DOHH2 (cell line): ENCODE measurements at regions not wholly inside any gene's neighbourhood (a gene's known extent, or its start where the extent isn't known, plus 50 kb on each side); places are given as distances from the start of the nearest gene placed in this dataset.

ENCODE experiments used
- H3F3A ChIP-seq: fragments of 200-600 bp; sonication (generic), shearing (Covaris generic); 2 replicates; pipeline ENCODE4 v1.6.0; 2016; ENCODE audit warnings: antibody characterized with exemption, mild to moderate bottlenecking; ENCODE audit not compliant: control insufficient read depth, insufficient read depth
- H3K27ac ChIP-seq: fragments of 200-600 bp; sonication (generic); 2 replicates; pipeline ENCODE4 v1.5.1; 2014; ENCODE audit warnings: low read depth, mild to moderate bottlenecking, low read length, moderate library complexity
- H3K27me3 ChIP-seq: fragments of 200-600 bp; sonication (generic); 2 replicates; pipeline ENCODE4 v1.6.1; 2014; ENCODE audit warnings: mild to moderate bottlenecking, low read length, mixed read lengths; ENCODE audit not compliant: control insufficient read depth
- H3K36me3 ChIP-seq: fragments of 200-600 bp; sonication (generic); 2 replicates; pipeline ENCODE4 v1.6.1; 2014; ENCODE audit warnings: mild to moderate bottlenecking, low read length, moderate library complexity, mixed read lengths; ENCODE audit not compliant: control insufficient read depth
- H3K4me1 ChIP-seq: fragments of 200-600 bp; sonication (generic); 2 replicates; pipeline ENCODE4 v1.6.1; 2014; ENCODE audit warnings: mild to moderate bottlenecking, low read length, mixed read lengths; ENCODE audit not compliant: control insufficient read depth
- H3K4me2 ChIP-seq: fragments of 200-600 bp; sonication (generic); 2 replicates; pipeline ENCODE4 v1.6.0; 2014; ENCODE audit warnings: mild to moderate bottlenecking, low read length, moderate library complexity
- H3K4me3 ChIP-seq: fragments of 200-600 bp; sonication (generic); 2 replicates; pipeline ENCODE4 v1.5.1; 2014; ENCODE audit warnings: mild to moderate bottlenecking, low read length, mixed read lengths
- H3K79me2 ChIP-seq: fragments of 200-600 bp; sonication (generic); 2 replicates; pipeline ENCODE4 v1.6.1; 2014; ENCODE audit warnings: mild to moderate bottlenecking, low read length, mixed read lengths; ENCODE audit not compliant: control insufficient read depth
- H3K9me2 ChIP-seq: fragments of 200-600 bp; sonication (generic); replicated peaks from 2 replicates; pipeline ENCODE4 v1.6.1; 2014; ENCODE audit warnings: mild to moderate bottlenecking, low read length, mixed read lengths; ENCODE audit not compliant: control insufficient read depth
- H3K9me3 ChIP-seq: fragments of 200-600 bp; sonication (generic); 2 replicates; pipeline ENCODE4 v1.6.1; 2014; ENCODE audit warnings: antibody characterized with exemption, low read length, mixed read lengths; ENCODE audit not compliant: control insufficient read depth, insufficient read depth
- H4K20me1 ChIP-seq: fragments of 200-600 bp; sonication (generic); 2 replicates; pipeline ENCODE4 v1.6.0; 2014; ENCODE audit warnings: low read depth, mild to moderate bottlenecking, antibody characterized with exemption, low read length, moderate library complexity; ENCODE audit not compliant: control insufficient read depth, insufficient read depth
- CTCF ChIP-seq: fragments of 200-600 bp; sonication (generic); IDR thresholded peaks from one replicate; pipeline ENCODE4 v1.5.1; 2014; ENCODE audit warnings: antibody characterized with exemption, mild to moderate bottlenecking, low read depth, low read length; ENCODE audit not compliant: poor library complexity, severe bottlenecking
- EZH2phosphoT487 ChIP-seq: fragments of 200-600 bp; sonication (generic); IDR thresholded peaks from 2 replicates; pipeline ENCODE4 v1.6.1; 2017; ENCODE audit warnings: borderline replicate concordance, mild to moderate bottlenecking, antibody characterized with exemption, low read length, moderate library complexity, mixed read lengths

DNA sequence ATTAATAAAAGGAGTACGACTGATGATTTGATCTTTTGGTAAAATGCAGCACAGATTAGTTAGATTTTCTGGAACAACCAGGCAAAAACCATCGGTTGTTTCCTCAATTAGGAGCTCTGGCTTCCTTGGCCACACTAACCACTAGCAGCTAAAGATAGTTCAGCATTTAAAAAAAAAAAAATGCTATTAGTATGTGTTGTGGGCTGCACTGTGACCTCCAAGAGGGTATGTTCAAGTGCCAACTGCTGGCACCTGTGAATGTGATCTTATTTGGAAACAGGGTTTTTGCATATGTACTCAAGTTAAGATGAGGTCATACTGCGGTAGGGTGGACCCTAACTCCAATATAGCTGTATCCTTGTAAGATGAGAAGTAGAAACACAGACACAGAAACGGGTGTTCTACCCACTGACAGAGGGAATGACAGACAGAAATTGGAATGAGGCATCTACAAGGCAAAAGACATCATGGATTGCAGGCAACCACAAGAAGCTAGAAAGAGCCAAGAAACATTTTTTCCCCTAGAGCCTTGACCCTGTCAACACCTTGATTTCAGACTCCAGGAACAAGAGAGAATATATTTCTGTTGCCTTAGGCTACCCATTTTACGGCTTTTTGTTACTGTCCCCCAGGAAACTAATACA, 534.6 kb upstream of the ROBO2 start:
- H3F3A ChIP-seq: no peaks in the 10 kb centered on the region
- H3K4me3 ChIP-seq: no peak overlapping the region
- no peaks in the 10 kb centered on the region for H3K4me1 ChIP-seq
- no peak overlapping the region for H3K27ac ChIP-seq
- H3K36me3 ChIP-seq: no peaks in the 10 kb centered on the region
- no peaks in the 10 kb centered on the region for H3K27me3 ChIP-seq
- H3K4me2 ChIP-seq: no peak overlapping the region
- no peaks in the 10 kb centered on the region for H4K20me1 ChIP-seq
- no peaks in the 10 kb centered on the region for H3K79me2 ChIP-seq
- TF ChIP-seq EZH2phosphoT487: no peak
- TF ChIP-seq CTCF: no peak
- H3K9me3 ChIP-seq: no peaks in the 10 kb centered on the region
- H3K9me2 ChIP-seq: no peaks in the 10 kb centered on the region

- Histone ChIP-seq H3K4me1 (no peaks in the 10 kb centered on the region), H3K79me2 (no peaks in the 10 kb centered on the region), H3K9me2 (no peaks in the 10 kb centered on the region), H3F3A (no peaks in the 10 kb centered on the region), H3K9me3 (no peaks in the 10 kb centered on the region), H4K20me1 (no peaks in the 10 kb centered on the region), H3K4me2 (no peak overlapping the region), H3K27ac (no peak overlapping the region), H3K4me3 (no peak overlapping the region), H3K36me3 (no peaks in the 10 kb centered on the region), H3K27me3 (no peaks in the 10 kb centered on the region)
- no peak for TF ChIP-seq EZH2phosphoT487
- TF ChIP-seq CTCF: no peak
These were observed 530.6 kb upstream of the ROBO2 start for GRCh38 chr3:76509179-76509830.

GRCh38 chr3:76514836-76515235, 525.1 kb upstream of the ROBO2 start:
- H3K4me3 ChIP-seq: no peak overlapping the region
- no peaks in the 10 kb centered on the region for H3K4me1 ChIP-seq
- no peaks in the 10 kb centered on the region for H3F3A ChIP-seq
- H3K79me2 ChIP-seq: no peaks in the 10 kb centered on the region
- H3K36me3 ChIP-seq: no peaks in the 10 kb centered on the region
- no peak overlapping the region for H3K4me2 ChIP-seq
- no peak overlapping the region for H3K27ac ChIP-seq
- no peaks in the 10 kb centered on the region for H3K9me3 ChIP-seq
- no peaks in the 10 kb centered on the region for H4K20me1 ChIP-seq
- H3K9me2 ChIP-seq: no peaks in the 10 kb centered on the region
- TF ChIP-seq CTCF (no peak), EZH2phosphoT487 (no peak)
- no peaks in the 10 kb centered on the region for H3K27me3 ChIP-seq
